H9 (cell line): ENCODE measurements at regions not wholly inside any gene's neighbourhood (a gene's known extent, or its start where the extent isn't known, plus 50 kb on each side); places are given as distances from the start of the nearest gene placed in this dataset.

Experiments used
- DNase-seq: peaks from one replicate; pipeline ENCODE4 v3.0.0-alpha.2; 2017
- H2AFZ ChIP-seq: one replicate; pipeline ENCODE4 v1.6.1; 2013; ENCODE audit warnings: mild to moderate bottlenecking, low read length, control low read depth, moderate library complexity
- H2AK5ac ChIP-seq: 2 replicates; pipeline ENCODE4 v1.6.1; 2013; ENCODE audit warnings: low read length, control low read depth, mixed read lengths; ENCODE audit not compliant: insufficient read length
- H2BK120ac ChIP-seq: one replicate; pipeline ENCODE4 v1.6.1; 2013; ENCODE audit warnings: low read depth, mild to moderate bottlenecking, low read length, control low read depth, inconsistent platforms; ENCODE audit not compliant: poor library complexity, severe bottlenecking
- H2BK12ac ChIP-seq: 2 replicates; pipeline ENCODE4 v1.6.1; 2013; ENCODE audit warnings: low read length, control low read depth, mixed read lengths, low read depth; ENCODE audit not compliant: insufficient read length
- H2BK15ac ChIP-seq: 2 replicates; pipeline ENCODE4 v1.6.1; 2013; ENCODE audit warnings: low read depth, low read length, control low read depth
- H2BK20ac ChIP-seq: one replicate; pipeline ENCODE4 v1.6.1; 2013; ENCODE audit warnings: low read depth, mild to moderate bottlenecking, low read length, control low read depth, inconsistent platforms; ENCODE audit not compliant: poor library complexity, severe bottlenecking
- H2BK5ac ChIP-seq: 2 replicates; pipeline ENCODE4 v1.6.1; 2013; ENCODE audit warnings: low read length, control low read depth, mixed read lengths; ENCODE audit not compliant: insufficient read length
- H3K14ac ChIP-seq: 2 replicates; pipeline ENCODE4 v1.6.1; 2013; ENCODE audit warnings: low read length, control low read depth; ENCODE audit not compliant: insufficient read depth
- H3K18ac ChIP-seq: 2 replicates; pipeline ENCODE4 v1.6.1; 2013; ENCODE audit warnings: low read depth, mild to moderate bottlenecking, mixed read lengths, low read length, control low read depth; ENCODE audit not compliant: insufficient read length
- H3K23ac ChIP-seq: 2 replicates; pipeline ENCODE4 v1.6.1; 2013; ENCODE audit warnings: low read length, control low read depth, mixed read lengths, low read depth; ENCODE audit not compliant: insufficient read length
- H3K23me2 ChIP-seq: 2 replicates; pipeline ENCODE4 v1.6.1; 2013; ENCODE audit warnings: low read depth, mild to moderate bottlenecking, mixed read lengths, low read length, control low read depth; ENCODE audit not compliant: insufficient read length, poor library complexity, severe bottlenecking
- H3K27ac ChIP-seq: 2 replicates; pipeline ENCODE4 v1.5.1; 2013; ENCODE audit warnings: low read length, control low read depth, mixed read lengths, low read depth; ENCODE audit not compliant: insufficient read length
- H3K27me3 ChIP-seq: 2 replicates; pipeline ENCODE4 v1.6.1; 2013; ENCODE audit warnings: low read length, control low read depth, inconsistent platforms; ENCODE audit not compliant: insufficient read depth
- H3K4ac ChIP-seq: 2 replicates; pipeline ENCODE4 v1.6.1; 2013; ENCODE audit warnings: low read depth, mild to moderate bottlenecking, control low read depth, inconsistent platforms, low read length, moderate library complexity
- H3K4me1 ChIP-seq: 2 replicates; pipeline ENCODE4 v1.6.1; 2013; ENCODE audit warnings: low read length, control low read depth, inconsistent platforms; ENCODE audit not compliant: insufficient read depth
- H3K4me2 ChIP-seq: 2 replicates; pipeline ENCODE4 v1.6.1; 2013; ENCODE audit warnings: low read length, control low read depth, mixed read lengths; ENCODE audit not compliant: insufficient read length, insufficient read depth
- H3K56ac ChIP-seq: 2 replicates; pipeline ENCODE4 v1.6.1; 2013; ENCODE audit warnings: low read depth, mild to moderate bottlenecking, mixed read lengths, low read length, control low read depth; ENCODE audit not compliant: insufficient read length
- H3K79me1 ChIP-seq: 2 replicates; pipeline ENCODE4 v1.6.1; 2013; ENCODE audit warnings: low read depth, mild to moderate bottlenecking, moderate library complexity, low read length, control low read depth, inconsistent platforms; ENCODE audit not compliant: insufficient read depth, poor library complexity, severe bottlenecking
- H3K79me2 ChIP-seq: 2 replicates; pipeline ENCODE4 v1.6.1; 2013; ENCODE audit warnings: low read length, control low read depth, inconsistent platforms; ENCODE audit not compliant: insufficient read depth
- H3K9ac ChIP-seq: 2 replicates; pipeline ENCODE4 v1.6.1; 2013; ENCODE audit warnings: low read length, control low read depth, mixed read lengths; ENCODE audit not compliant: insufficient read length; ENCODE audit errors: extremely low read depth
- H3K9me3 ChIP-seq: one replicate; pipeline ENCODE4 v1.6.1; 2013; ENCODE audit warnings: low read depth, low read length, inconsistent platforms; ENCODE audit not compliant: control insufficient read depth
- H3T11ph ChIP-seq: one replicate; pipeline ENCODE4 v1.6.1; 2013; ENCODE audit warnings: mild to moderate bottlenecking, low read length, control low read depth, inconsistent platforms
- H4K20me1 ChIP-seq: one replicate; pipeline ENCODE4 v1.6.1; 2013; ENCODE audit not compliant: control insufficient read depth, insufficient read length, insufficient read depth
- H4K5ac ChIP-seq: 2 replicates; pipeline ENCODE4 v1.6.1; 2013; ENCODE audit warnings: low read depth, mild to moderate bottlenecking, mixed read lengths, low read length, control low read depth; ENCODE audit not compliant: insufficient read length
- H4K8ac ChIP-seq: replicated peaks from 2 replicates; pipeline ENCODE4 v1.6.1; 2013; ENCODE audit warnings: low read length, control low read depth, mixed read lengths, low read depth; ENCODE audit not compliant: insufficient read length
- H4K91ac ChIP-seq: 2 replicates; pipeline ENCODE4 v1.6.1; 2013; ENCODE audit warnings: low read depth, mild to moderate bottlenecking, moderate library complexity, mixed read lengths, low read length, control low read depth; ENCODE audit not compliant: insufficient read length
- H3K27ac Mint-ChIP-seq, 3 experiments: 2 replicates in 2 of 3; 3 replicates in 1 of 3; pipeline ENCODE4 v1.8.0; 2020 to 2021; ENCODE audit warnings: mixed read lengths in 3 of 3, mild to moderate bottlenecking in 1 of 3, moderate library complexity in 1 of 3
- H3K27me3 Mint-ChIP-seq: 2 replicates; pipeline ENCODE4 v1.8.0; 2021; ENCODE audit warnings: low read depth, mild to moderate bottlenecking, moderate library complexity, mixed read lengths
- H3K36me3 Mint-ChIP-seq, 3 experiments: 2 replicates in 2 of 3; 3 replicates in 1 of 3; pipeline ENCODE4 v1.8.0; 2020 to 2021; ENCODE audit warnings: low read depth in 3 of 3, mixed read lengths in 3 of 3; ENCODE audit not compliant: insufficient read depth in 1 of 3
- H3K4me1 Mint-ChIP-seq, 2 experiments: 2 replicates each; pipeline ENCODE4 v1.8.0; 2020; ENCODE audit warnings: mixed read lengths in 2 of 2
- H3K4me3 Mint-ChIP-seq, 2 experiments: 2 replicates in 1 of 2; 3 replicates in 1 of 2; pipeline ENCODE4 v1.8.0; 2020 to 2021; ENCODE audit warnings: mild to moderate bottlenecking in 2 of 2, mixed read lengths in 2 of 2, moderate library complexity in 1 of 2
- H3K9me3 Mint-ChIP-seq, 2 experiments: 2 replicates in 1 of 2; 3 replicates in 1 of 2; pipeline ENCODE4 v1.8.0; 2020; ENCODE audit warnings: mild to moderate bottlenecking in 2 of 2, mixed read lengths in 2 of 2, moderate library complexity in 1 of 2
- WGBS: extraction: QIAGEN DNeasy Blood & Tissue Kit; methylation state at CpG from one replicate; pipeline ENCODE4 v1.1.7; 2013; ENCODE audit warnings: missing lambda C conversion rate, low lambda C conversion rate, mixed read lengths; ENCODE audit not compliant: insufficient read length; ENCODE audit errors: extremely low coverage; 5-methylcytosine and 5-hydroxymethylcytosine counted together
- TF ChIP-seq, protein P1 (sequence below): fragments of 200-600 bp; sonication (generic); conservative IDR thresholded peaks from 3 replicates; pipeline ENCODE4 v1.8.0; 2021; ENCODE audit warnings: antibody characterized with exemption, mild to moderate bottlenecking

DNA sequence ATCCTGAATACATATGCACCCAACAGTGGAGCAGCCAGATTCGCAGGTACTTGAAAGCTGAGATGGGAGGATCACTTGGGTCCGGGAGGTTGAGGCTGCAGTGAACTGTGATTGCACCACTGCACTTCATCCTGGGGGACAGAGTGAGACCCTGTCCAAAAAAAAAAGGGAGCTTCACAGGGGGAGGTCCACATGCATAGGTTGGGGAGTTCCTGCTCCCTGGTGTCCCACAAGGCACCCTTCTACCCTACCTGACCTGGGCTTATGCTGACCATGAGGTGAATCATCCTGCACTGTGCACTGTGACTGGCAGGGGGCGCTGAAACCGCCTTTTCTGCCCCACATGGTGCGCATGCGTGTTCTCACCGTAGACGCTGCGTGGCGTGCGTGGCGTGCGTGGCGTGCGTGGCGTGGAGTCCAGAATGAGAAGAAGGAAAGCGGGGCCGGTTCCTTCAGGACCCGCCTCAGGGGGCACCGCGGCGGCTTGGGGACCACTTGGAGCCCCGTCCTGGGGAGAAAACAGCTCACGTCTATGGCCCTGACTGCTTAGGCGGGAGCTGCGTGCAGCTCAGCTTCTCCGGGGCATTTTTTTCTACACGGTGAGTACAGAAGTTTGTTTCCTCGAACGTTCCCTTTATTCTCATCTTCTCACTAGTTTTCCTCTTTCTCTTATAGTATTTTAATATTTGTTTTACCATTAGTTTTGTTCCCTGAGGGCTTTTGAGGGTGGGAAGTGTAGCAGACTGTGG, 116.6 kb upstream of the GRK3 start:
- H3K56ac ChIP-seq: no peak overlapping the region
- no peaks in the 10 kb centered on the region; a peak in 1 of 5 replicates for H3K9me3 Mint-ChIP-seq
- H4K20me1 ChIP-seq: no peaks in the 10 kb centered on the region
- H3K14ac ChIP-seq: no peak overlapping the region
- H2BK20ac ChIP-seq: no peak overlapping the region
- peaks cover 0 to 9% (median 0%) of the 10 kb centered on the region in 3 experiments; a peak in 3 of 7 replicates for H3K36me3 Mint-ChIP-seq
- peak; percentile 82 for DNase-seq
- H3K23me2 ChIP-seq: peaks cover 5% of the 10 kb centered on the region
- no peak overlapping the region for H2AK5ac ChIP-seq
- H2BK12ac ChIP-seq: no peak overlapping the region
- H3T11ph ChIP-seq: no peak overlapping the region
- TF ChIP-seq, protein P1, sequence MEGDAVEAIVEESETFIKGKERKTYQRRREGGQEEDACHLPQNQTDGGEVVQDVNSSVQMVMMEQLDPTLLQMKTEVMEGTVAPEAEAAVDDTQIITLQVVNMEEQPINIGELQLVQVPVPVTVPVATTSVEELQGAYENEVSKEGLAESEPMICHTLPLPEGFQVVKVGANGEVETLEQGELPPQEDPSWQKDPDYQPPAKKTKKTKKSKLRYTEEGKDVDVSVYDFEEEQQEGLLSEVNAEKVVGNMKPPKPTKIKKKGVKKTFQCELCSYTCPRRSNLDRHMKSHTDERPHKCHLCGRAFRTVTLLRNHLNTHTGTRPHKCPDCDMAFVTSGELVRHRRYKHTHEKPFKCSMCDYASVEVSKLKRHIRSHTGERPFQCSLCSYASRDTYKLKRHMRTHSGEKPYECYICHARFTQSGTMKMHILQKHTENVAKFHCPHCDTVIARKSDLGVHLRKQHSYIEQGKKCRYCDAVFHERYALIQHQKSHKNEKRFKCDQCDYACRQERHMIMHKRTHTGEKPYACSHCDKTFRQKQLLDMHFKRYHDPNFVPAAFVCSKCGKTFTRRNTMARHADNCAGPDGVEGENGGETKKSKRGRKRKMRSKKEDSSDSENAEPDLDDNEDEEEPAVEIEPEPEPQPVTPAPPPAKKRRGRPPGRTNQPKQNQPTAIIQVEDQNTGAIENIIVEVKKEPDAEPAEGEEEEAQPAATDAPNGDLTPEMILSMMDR: peak; percentile 89
- no peak overlapping the region for H4K5ac ChIP-seq
- peaks cover 5% of the 10 kb centered on the region for H3K79me1 ChIP-seq
- no peak overlapping the region for H3K18ac ChIP-seq
- no peak overlapping the region for H3K27ac ChIP-seq
- H3K23ac ChIP-seq: no peak overlapping the region
- H3K4me1 ChIP-seq: no peaks in the 10 kb centered on the region
- no peaks in the 10 kb centered on the region for H3K27me3 ChIP-seq
- no peaks in the 10 kb centered on the region for H3K27me3 Mint-ChIP-seq
- peak overlapping the region in 2 of 3 experiments; percentile 93 to 96; a peak in 5 of 7 replicates for H3K27ac Mint-ChIP-seq
- H3K9me3 ChIP-seq: no peaks in the 10 kb centered on the region
- H3K9ac ChIP-seq: peak overlapping the region; percentile 80
- no peak overlapping the region for H2AFZ ChIP-seq
- H4K91ac ChIP-seq: no peak overlapping the region
- H3K4me2 ChIP-seq: peak overlapping the region; percentile 90
- H3K4me3 Mint-ChIP-seq: peak overlapping the region; percentile 90 to 95
- peaks cover 21 to 27% of the 10 kb centered on the region in 2 experiments for H3K4me1 Mint-ChIP-seq
- WGBS: no CpG with 5 or more reads among the region's 30 CpGs
- H2BK15ac ChIP-seq: no peak overlapping the region
- H3K4ac ChIP-seq: no peak overlapping the region
- no peak overlapping the region for H4K8ac ChIP-seq
- peaks cover 27% of the 10 kb centered on the region; the same call in 1 of the 2 replicates for H3K79me2 ChIP-seq
- no peak overlapping the region for H2BK5ac ChIP-seq
- H2BK120ac ChIP-seq: no peak overlapping the region
